IPS-20b (cell line): ENCODE measurements at regions not wholly inside any gene's neighbourhood (a gene's known extent, or its start where the extent isn't known, plus 50 kb on each side); places are given as distances from the start of the nearest gene placed in this dataset.

Experiments used
- H3K27ac ChIP-seq: one replicate; pipeline ENCODE4 v1.5.1; 2013; ENCODE audit warnings: low read length
- H3K27me3 ChIP-seq: 2 replicates; pipeline ENCODE4 v1.6.1; 2013; ENCODE audit warnings: mild to moderate bottlenecking, low read length, inconsistent platforms; ENCODE audit not compliant: insufficient read depth
- H3K36me3 ChIP-seq: 2 replicates; pipeline ENCODE4 v1.6.1; 2013; ENCODE audit warnings: low read depth, mild to moderate bottlenecking, inconsistent platforms, low read length, moderate library complexity; ENCODE audit not compliant: insufficient read depth
- H3K4me1 ChIP-seq: 2 replicates; pipeline ENCODE4 v1.6.1; 2013; ENCODE audit warnings: mild to moderate bottlenecking, control low read depth, inconsistent platforms, low read length, moderate library complexity; ENCODE audit not compliant: insufficient read depth
- H3K4me3 ChIP-seq: 2 replicates; pipeline ENCODE4 v1.5.1; 2013; ENCODE audit warnings: mild to moderate bottlenecking, low read length, inconsistent platforms
- H3K9ac ChIP-seq: 2 replicates; pipeline ENCODE4 v1.6.1; 2013; ENCODE audit warnings: low read depth, mild to moderate bottlenecking, inconsistent platforms, low read length, moderate library complexity
- H3K9me3 ChIP-seq: 2 replicates; pipeline ENCODE4 v1.6.1; 2013; ENCODE audit warnings: mild to moderate bottlenecking, low read depth, low read length, inconsistent platforms; ENCODE audit not compliant: insufficient read depth

DNA sequence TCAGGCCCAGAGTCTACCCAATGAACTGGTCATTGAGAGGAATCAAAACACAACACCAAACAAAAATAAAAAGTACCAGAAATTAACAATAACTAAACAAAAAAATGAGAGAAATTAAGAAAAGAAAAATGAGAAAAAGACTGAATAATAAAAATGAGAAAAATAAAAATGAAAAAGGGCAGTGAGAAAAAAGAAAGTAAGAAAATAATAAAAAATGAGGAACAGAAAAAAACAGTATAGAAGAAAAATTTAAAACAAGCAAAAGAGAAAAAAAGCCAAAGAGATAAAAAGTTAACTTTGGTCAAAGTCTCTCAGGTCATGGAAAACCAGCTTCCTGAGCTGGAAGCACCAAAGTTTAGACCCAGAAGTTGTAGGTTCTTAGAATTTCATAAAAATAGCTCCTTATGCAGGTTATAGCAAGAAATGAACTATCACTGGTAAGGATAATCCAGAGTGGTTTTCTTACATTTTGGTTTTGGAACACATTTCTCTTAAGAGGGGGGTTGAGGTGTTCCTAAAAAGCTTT, 51.0 kb upstream of the WDR17 start:
- Histone ChIP-seq H3K27me3 (no peaks in the 10 kb centered on the region), H3K36me3 (no peaks in the 10 kb centered on the region), H3K27ac (no peak overlapping the region), H3K9me3 (no peaks in the 10 kb centered on the region), H3K4me1 (no peaks in the 10 kb centered on the region), H3K4me3 (no peak overlapping the region), H3K9ac (no peak overlapping the region)
